Karpas-422 (cell line): ENCODE measurements at regions not wholly inside any gene's neighbourhood (a gene's known extent, or its start where the extent isn't known, plus 50 kb on each side); places are given as distances from the start of the nearest gene placed in this dataset.

Source experiments
- DNase-seq: peaks from one replicate; pipeline ENCODE4 v3.0.0-alpha.2; 2015
- H2AFZ ChIP-seq: fragments of 200-600 bp; sonication (generic); 2 replicates; pipeline ENCODE4 v1.6.1; 2014; ENCODE audit warnings: antibody characterized with exemption, low read length, mixed read lengths
- H3K27ac ChIP-seq: fragments of 200-600 bp; sonication (generic); 2 replicates; pipeline ENCODE4 v1.5.1; 2014; ENCODE audit warnings: mild to moderate bottlenecking, low read length, moderate library complexity
- H3K27me3 ChIP-seq: fragments of 200-600 bp; sonication (generic); 2 replicates; pipeline ENCODE4 v1.6.1; 2014; ENCODE audit warnings: low read length, mixed read lengths
- H3K36me3 ChIP-seq: fragments of 200-600 bp; sonication (generic); 2 replicates; pipeline ENCODE4 v1.6.1; 2014; ENCODE audit warnings: low read length, mixed read lengths; ENCODE audit not compliant: insufficient read depth
- H3K4me1 ChIP-seq: fragments of 200-600 bp; sonication (generic); 2 replicates; pipeline ENCODE4 v1.6.1; 2014; ENCODE audit warnings: mild to moderate bottlenecking, low read length, mixed read lengths
- H3K4me2 ChIP-seq: fragments of 200-600 bp; sonication (generic); 2 replicates; pipeline ENCODE4 v1.6.1; 2014; ENCODE audit warnings: low read length, low read depth, mild to moderate bottlenecking; ENCODE audit not compliant: poor library complexity, severe bottlenecking
- H3K4me3 ChIP-seq: fragments of 200-600 bp; sonication (generic); 2 replicates; pipeline ENCODE4 v1.5.1; 2014; ENCODE audit warnings: mild to moderate bottlenecking, antibody characterized with exemption, low read length, mixed read lengths
- H3K79me2 ChIP-seq: fragments of 200-600 bp; sonication (generic); 2 replicates; pipeline ENCODE4 v1.6.1; 2014; ENCODE audit warnings: mild to moderate bottlenecking, low read length, mixed read lengths
- H3K9ac ChIP-seq: fragments of 200-600 bp; sonication (generic); 2 replicates; pipeline ENCODE4 v1.6.0; 2014; ENCODE audit warnings: low read length
- H3K9me2 ChIP-seq: fragments of 200-600 bp; sonication (generic), shearing (Covaris generic); replicated peaks from 2 replicates; pipeline ENCODE4 v1.6.0; 2014; ENCODE audit warnings: mild to moderate bottlenecking, low read length, moderate library complexity; ENCODE audit not compliant: insufficient read depth
- H3K9me3 ChIP-seq: fragments of 300-700, 200-600 bp; sonication (generic); 2 replicates; pipeline ENCODE4 v1.6.1; 2014; ENCODE audit warnings: low read length, mixed read lengths
- H4K20me1 ChIP-seq: fragments of 200-600 bp; sonication (generic); 2 replicates; pipeline ENCODE4 v1.6.1; 2014; ENCODE audit warnings: mild to moderate bottlenecking, antibody characterized with exemption, low read length, low read depth; ENCODE audit not compliant: insufficient read depth

- H2AFZ ChIP-seq, result no peak overlapping the region
- H3K27ac ChIP-seq, result no peak overlapping the region
- H3K27me3 ChIP-seq, result no peaks in the 10 kb centered on the region; the same call in 1 of the 2 replicates
- H3K4me1 ChIP-seq, result no peaks in the 10 kb centered on the region
- no peaks in the 10 kb centered on the region for H4K20me1 ChIP-seq
- no peaks in the 10 kb centered on the region for H3K36me3 ChIP-seq
- no peaks in the 10 kb centered on the region for H3K9me3 ChIP-seq
- H3K4me2 ChIP-seq, result no peak overlapping the region
- H3K9ac ChIP-seq, result no peak overlapping the region
- no peaks in the 10 kb centered on the region for H3K9me2 ChIP-seq
- H3K4me3 ChIP-seq, result no peak overlapping the region
- no peaks in the 10 kb centered on the region for H3K79me2 ChIP-seq
- DNase-seq, result no peak
These were observed 543.2 kb downstream of the BCL11B start for GRCh38 chr14:98728836-98729235.

GRCh38 chr14:98731286-98731685, 540.7 kb downstream of the BCL11B start:
- no peak overlapping the region for H3K27ac ChIP-seq
- H3K4me1 ChIP-seq, result no peaks in the 10 kb centered on the region
- H3K4me3 ChIP-seq, result no peak overlapping the region
- no peaks in the 10 kb centered on the region; the same call in 1 of the 2 replicates for H3K9me3 ChIP-seq
- H3K27me3 ChIP-seq, result no peaks in the 10 kb centered on the region; the same call in 1 of the 2 replicates
- DNase-seq, result no peak
- H3K9me2 ChIP-seq, result no peaks in the 10 kb centered on the region; the same call in 1 of the 2 replicates
- H3K9ac ChIP-seq, result no peak overlapping the region
- H4K20me1 ChIP-seq, result no peaks in the 10 kb centered on the region
- no peak overlapping the region for H3K4me2 ChIP-seq
- H3K79me2 ChIP-seq, result no peaks in the 10 kb centered on the region
- no peak overlapping the region for H2AFZ ChIP-seq
- H3K36me3 ChIP-seq, result no peaks in the 10 kb centered on the region

- H3K9me2 ChIP-seq, result no peaks in the 10 kb centered on the region; the same call in 1 of the 2 replicates
- no peaks in the 10 kb centered on the region for H3K4me1 ChIP-seq
- no peak overlapping the region for H3K27ac ChIP-seq
- H3K9ac ChIP-seq, result no peak overlapping the region
- no peaks in the 10 kb centered on the region for H4K20me1 ChIP-seq
- no peaks in the 10 kb centered on the region; the same call in 1 of the 2 replicates for H3K27me3 ChIP-seq
- H3K4me2 ChIP-seq, result no peak overlapping the region
- H3K36me3 ChIP-seq, result no peaks in the 10 kb centered on the region
- no peak overlapping the region for H3K4me3 ChIP-seq
- no peaks in the 10 kb centered on the region for H3K79me2 ChIP-seq
- DNase-seq, result no peak
- no peak overlapping the region for H2AFZ ChIP-seq
- no peaks in the 10 kb centered on the region; the same call in 1 of the 2 replicates for H3K9me3 ChIP-seq
These were observed 540.3 kb downstream of the BCL11B start for GRCh38 chr14:98731701-98732100.

GRCh38 chr14:98733536-98733935, 538.5 kb downstream of the BCL11B start:
- no peak overlapping the region for H3K9ac ChIP-seq
- H3K79me2 ChIP-seq, result no peaks in the 10 kb centered on the region
- no peaks in the 10 kb centered on the region; the same call in 1 of the 2 replicates for H3K9me2 ChIP-seq
- DNase-seq, result no peak
- no peaks in the 10 kb centered on the region for H4K20me1 ChIP-seq
- H3K36me3 ChIP-seq, result no peaks in the 10 kb centered on the region
- H3K27ac ChIP-seq, result no peak overlapping the region
- no peaks in the 10 kb centered on the region; the same call in 1 of the 2 replicates for H3K9me3 ChIP-seq
- H3K4me1 ChIP-seq, result no peaks in the 10 kb centered on the region
- H3K4me2 ChIP-seq, result no peak overlapping the region
- H3K4me3 ChIP-seq, result no peak overlapping the region
- no peak overlapping the region for H2AFZ ChIP-seq
- no peaks in the 10 kb centered on the region; the same call in 1 of the 2 replicates for H3K27me3 ChIP-seq

- H2AFZ ChIP-seq, result no peak overlapping the region
- peaks cover 3% of the 10 kb centered on the region; the same call in 1 of the 2 replicates for H3K9me3 ChIP-seq
- H3K27me3 ChIP-seq, result no peaks in the 10 kb centered on the region
- H3K36me3 ChIP-seq, result no peaks in the 10 kb centered on the region
- DNase-seq, result no peak
- no peaks in the 10 kb centered on the region for H3K79me2 ChIP-seq
- no peaks in the 10 kb centered on the region; the same call in 1 of the 2 replicates for H3K9me2 ChIP-seq
- H3K4me3 ChIP-seq, result no peak overlapping the region
- no peak overlapping the region for H3K9ac ChIP-seq
- H3K4me2 ChIP-seq, result no peak overlapping the region
- H3K4me1 ChIP-seq, result no peaks in the 10 kb centered on the region
- no peak overlapping the region for H3K27ac ChIP-seq
- no peaks in the 10 kb centered on the region for H4K20me1 ChIP-seq
These were observed 535.2 kb downstream of the BCL11B start for GRCh38 chr14:98736701-98737338.

GRCh38 chr14:98741523-98741922, 530.5 kb downstream of the BCL11B start:
- no peaks in the 10 kb centered on the region for H3K4me1 ChIP-seq
- no peak overlapping the region for H3K4me2 ChIP-seq
- peaks cover 4% of the 10 kb centered on the region; the same call in 1 of the 2 replicates for H3K9me3 ChIP-seq
- H3K9ac ChIP-seq, result no peak overlapping the region
- H3K79me2 ChIP-seq, result no peaks in the 10 kb centered on the region
- H3K27ac ChIP-seq, result no peak overlapping the region
- no peak overlapping the region for H2AFZ ChIP-seq
- H3K27me3 ChIP-seq, result no peaks in the 10 kb centered on the region
- H3K9me2 ChIP-seq, result no peaks in the 10 kb centered on the region
- H3K4me3 ChIP-seq, result no peak overlapping the region
- no peaks in the 10 kb centered on the region for H4K20me1 ChIP-seq
- DNase-seq, result no peak
- no peaks in the 10 kb centered on the region for H3K36me3 ChIP-seq

GRCh38 chr14:98742001-98742400, 530.0 kb downstream of the BCL11B start:
- H3K9ac ChIP-seq, result no peak overlapping the region
- DNase-seq, result no peak
- no peaks in the 10 kb centered on the region for H3K9me2 ChIP-seq
- H3K27me3 ChIP-seq, result no peaks in the 10 kb centered on the region
- no peaks in the 10 kb centered on the region for H3K36me3 ChIP-seq
- H2AFZ ChIP-seq, result no peak overlapping the region
- H3K4me2 ChIP-seq, result no peak overlapping the region
- no peak overlapping the region for H3K4me3 ChIP-seq
- H3K27ac ChIP-seq, result no peak overlapping the region
- H4K20me1 ChIP-seq, result no peaks in the 10 kb centered on the region
- no peaks in the 10 kb centered on the region for H3K4me1 ChIP-seq
- no peaks in the 10 kb centered on the region for H3K79me2 ChIP-seq
- H3K9me3 ChIP-seq, result peaks cover 6% of the 10 kb centered on the region; the same call in 1 of the 2 replicates

- no peaks in the 10 kb centered on the region for H3K27me3 ChIP-seq
These were observed 528.5 kb downstream of the BCL11B start for GRCh38 chr14:98743536-98743935.

More at GRCh38 chr14:98743536-98743935, 528.5 kb downstream of the BCL11B start:
- peaks cover 6% of the 10 kb centered on the region; the same call in 1 of the 2 replicates for H3K9me3 ChIP-seq
- no peaks in the 10 kb centered on the region for H3K9me2 ChIP-seq
- no peaks in the 10 kb centered on the region for H3K36me3 ChIP-seq
- no peaks in the 10 kb centered on the region for H4K20me1 ChIP-seq
- no peak overlapping the region for H3K9ac ChIP-seq
- H2AFZ ChIP-seq, result no peak overlapping the region
- no peaks in the 10 kb centered on the region for H3K4me1 ChIP-seq
- no peak overlapping the region for H3K27ac ChIP-seq
- no peaks in the 10 kb centered on the region for H3K79me2 ChIP-seq
- no peak overlapping the region for H3K4me3 ChIP-seq
- H3K4me2 ChIP-seq, result no peak overlapping the region
- no peak for DNase-seq
